ENCODE measurements at regions not wholly inside any gene's neighbourhood (a gene's known extent, or its start where the extent isn't known, plus 50 kb on each side); places are given as distances from the start of the nearest gene placed in this dataset.

GRCh38 chr22:27526901-27527300 lies 274.7 kb downstream of the MN1 start:
- DNase-seq, result no peak

GRCh38 chr22:27531782-27532530 lies 269.6 kb downstream of the MN1 start:
- DNase-seq, result no peak

- no peak for DNase-seq
These were observed 268.3 kb downstream of the MN1 start for GRCh38 chr22:27533105-27533745.

GRCh38 chr22:27534720-27535125 lies 266.8 kb downstream of the MN1 start:
- DNase-seq, result no peak

GRCh38 chr22:27535452-27535851 lies 266.1 kb downstream of the MN1 start:
- no peak for DNase-seq

- no peak for DNase-seq
These were observed 264.1 kb downstream of the MN1 start for GRCh38 chr22:27537501-27537900.

- DNase-seq, result no peak
These were observed 262.9 kb downstream of the MN1 start for GRCh38 chr22:27538666-27539065.

GRCh38 chr22:27540247-27540646 lies 261.3 kb downstream of the MN1 start:
- no peak for DNase-seq

- no peak for DNase-seq
These were observed 260.7 kb downstream of the MN1 start for GRCh38 chr22:27540656-27541396.

- no peak for DNase-seq
These were observed 259.7 kb downstream of the MN1 start for GRCh38 chr22:27541836-27542235.

GRCh38 chr22:27542602-27543001 lies 259.0 kb downstream of the MN1 start:
- DNase-seq, result no peak

- no peak for DNase-seq
These were observed 258.1 kb downstream of the MN1 start for GRCh38 chr22:27543460-27543859.

GRCh38 chr22:27545085-27545484 lies 256.5 kb downstream of the MN1 start:
- no peak for DNase-seq

GRCh38 chr22:27546157-27546935 lies 255.2 kb downstream of the MN1 start:
- no peak for DNase-seq

- no peak for DNase-seq
These were observed 250.2 kb downstream of the MN1 start for GRCh38 chr22:27551402-27551801.

- no peak for DNase-seq
These were observed 249.4 kb downstream of the MN1 start for GRCh38 chr22:27552176-27552575.

- DNase-seq, result no peak
These were observed 248.7 kb downstream of the MN1 start for GRCh38 chr22:27552863-27553262.

GRCh38 chr22:27554106-27554811 lies 247.3 kb downstream of the MN1 start:
- DNase-seq, result no peak

GRCh38 chr22:27554841-27555456 lies 246.6 kb downstream of the MN1 start:
- DNase-seq, result no peak

GRCh38 chr22:27556371-27556770 lies 245.2 kb downstream of the MN1 start:
- DNase-seq, result no peak

- no peak for DNase-seq
These were observed 244.1 kb downstream of the MN1 start for GRCh38 chr22:27557286-27558008.
